ENCODE measurements at regions not wholly inside any gene's neighbourhood (a gene's known extent, or its start where the extent isn't known, plus 50 kb on each side); places are given as distances from the start of the nearest gene placed in this dataset.

GRCh38 chr14:39568809-39569538 is 136.7 kb upstream of the FBXO33 start:
- WGBS (ENCODE audit: insufficient coverage) = 60% methylated on average over 3 of the region's 4 CpGs
- no peak overlapping the region for H3K27ac ChIP-seq (ENCODE audit: low read length)
- H3K9me3 ChIP-seq (replicated peaks; ENCODE audit: control insufficient read depth, low read depth, low read length) = no peaks in the 10 kb centered on the region
- no peaks in the 10 kb centered on the region for H3K36me3 ChIP-seq (ENCODE audit: control insufficient read depth, insufficient read depth, low read length)
- no peaks in the 10 kb centered on the region for H3K27me3 ChIP-seq (ENCODE audit: control insufficient read depth, insufficient read depth, low read length)
- DNase-seq = no peak
- no peaks in the 10 kb centered on the region for H3K4me1 ChIP-seq (ENCODE audit: control insufficient read depth, insufficient read depth, low read length)
- no peak overlapping the region for H3K4me3 ChIP-seq (ENCODE audit: low read length)

GRCh38 chr14:39566795-39567194 is 134.6 kb upstream of the FBXO33 start:
- no CpG with 5 or more reads among the region's 2 CpGs for WGBS (ENCODE audit: insufficient coverage)
- DNase-seq = no peak
- H3K27ac ChIP-seq (ENCODE audit: low read length) = no peak overlapping the region
- no peaks in the 10 kb centered on the region for H3K27me3 ChIP-seq (ENCODE audit: control insufficient read depth, insufficient read depth, low read length)
- H3K36me3 ChIP-seq (ENCODE audit: control insufficient read depth, insufficient read depth, low read length) = no peaks in the 10 kb centered on the region
- H3K9me3 ChIP-seq (replicated peaks; ENCODE audit: control insufficient read depth, low read depth, low read length) = no peaks in the 10 kb centered on the region
- H3K4me3 ChIP-seq (ENCODE audit: low read length) = no peak overlapping the region
- H3K4me1 ChIP-seq (ENCODE audit: control insufficient read depth, insufficient read depth, low read length) = no peaks in the 10 kb centered on the region

- H3K27me3 ChIP-seq (ENCODE audit: control insufficient read depth, insufficient read depth, low read length) = no peaks in the 10 kb centered on the region
- no CpG with 5 or more reads among the region's 1 CpG for WGBS (ENCODE audit: insufficient coverage)
- DNase-seq = no peak
Observed at GRCh38 chr14:39563361-39563760, 131.1 kb upstream of the FBXO33 start.

GRCh38 chr14:39562175-39562574 is 129.9 kb upstream of the FBXO33 start:
- Histone ChIP-seq H3K4me3 (ENCODE audit: low read length) (no peak overlapping the region), H3K36me3 (ENCODE audit: control insufficient read depth, insufficient read depth, low read length) (no peaks in the 10 kb centered on the region), H3K4me1 (ENCODE audit: control insufficient read depth, insufficient read depth, low read length) (no peaks in the 10 kb centered on the region), H3K27me3 (ENCODE audit: control insufficient read depth, insufficient read depth, low read length) (no peaks in the 10 kb centered on the region), H3K27ac (ENCODE audit: low read length) (no peak overlapping the region), H3K9me3 (replicated peaks; ENCODE audit: control insufficient read depth, low read depth, low read length) (peaks cover 7% of the 10 kb centered on the region)
- no peak for DNase-seq
- 76% methylated on average over 2 of the region's 2 CpGs for WGBS (ENCODE audit: insufficient coverage)

More at GRCh38 chr14:39563361-39563760, 131.1 kb upstream of the FBXO33 start:
- H3K27ac ChIP-seq (ENCODE audit: low read length) = no peak overlapping the region
- no peaks in the 10 kb centered on the region for H3K4me1 ChIP-seq (ENCODE audit: control insufficient read depth, insufficient read depth, low read length)
- peaks cover 4% of the 10 kb centered on the region for H3K9me3 ChIP-seq (replicated peaks; ENCODE audit: control insufficient read depth, low read depth, low read length)
- no peak overlapping the region for H3K4me3 ChIP-seq (ENCODE audit: low read length)
- no peaks in the 10 kb centered on the region for H3K36me3 ChIP-seq (ENCODE audit: control insufficient read depth, insufficient read depth, low read length)

DNA sequence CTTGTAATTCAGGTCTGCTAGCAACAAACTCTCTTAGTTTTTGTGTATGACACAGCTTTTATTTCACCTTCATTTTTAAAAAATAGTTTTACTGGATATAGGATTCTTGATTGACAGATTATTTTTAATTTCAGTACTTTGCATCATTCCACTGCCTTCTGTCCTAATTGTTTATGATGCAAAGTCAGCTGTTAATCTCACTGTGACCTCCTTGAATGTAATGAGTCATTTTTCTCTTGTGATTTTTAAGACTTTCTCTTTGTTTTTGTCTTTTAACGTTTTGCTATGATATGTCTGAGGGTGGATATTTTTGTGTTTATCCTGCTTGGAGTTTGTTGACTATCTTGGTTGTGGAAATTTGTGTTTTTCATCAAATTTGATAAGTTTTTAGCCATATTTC is 126.3 kb upstream of the FBXO33 start:
- WGBS (ENCODE audit: insufficient coverage) = no CpG with 5 or more reads among the region's 1 CpG
- peaks cover 7% of the 10 kb centered on the region for H3K9me3 ChIP-seq (replicated peaks; ENCODE audit: control insufficient read depth, low read depth, low read length)
- no peak overlapping the region for H3K27ac ChIP-seq (ENCODE audit: low read length)
- no peaks in the 10 kb centered on the region for H3K36me3 ChIP-seq (ENCODE audit: control insufficient read depth, insufficient read depth, low read length)
- H3K4me3 ChIP-seq (ENCODE audit: low read length) = no peak overlapping the region
- no peaks in the 10 kb centered on the region for H3K27me3 ChIP-seq (ENCODE audit: control insufficient read depth, insufficient read depth, low read length)
- DNase-seq = no peak
- H3K4me1 ChIP-seq (ENCODE audit: control insufficient read depth, insufficient read depth, low read length) = no peaks in the 10 kb centered on the region

- Histone ChIP-seq H3K4me1 (ENCODE audit: control insufficient read depth, insufficient read depth, low read length) (no peaks in the 10 kb centered on the region), H3K9me3 (replicated peaks; ENCODE audit: control insufficient read depth, low read depth, low read length) (peaks cover 4% of the 10 kb centered on the region), H3K4me3 (ENCODE audit: low read length) (no peak overlapping the region), H3K36me3 (ENCODE audit: control insufficient read depth, insufficient read depth, low read length) (no peaks in the 10 kb centered on the region), H3K27me3 (ENCODE audit: control insufficient read depth, insufficient read depth, low read length) (no peaks in the 10 kb centered on the region), H3K27ac (ENCODE audit: low read length) (no peak overlapping the region)
- WGBS (ENCODE audit: insufficient coverage) = 76% methylated on average over 2 of the region's 4 CpGs
- DNase-seq = peak; percentile 6
Observed at GRCh38 chr14:39555749-39556148, 123.5 kb upstream of the FBXO33 start.

DNA sequence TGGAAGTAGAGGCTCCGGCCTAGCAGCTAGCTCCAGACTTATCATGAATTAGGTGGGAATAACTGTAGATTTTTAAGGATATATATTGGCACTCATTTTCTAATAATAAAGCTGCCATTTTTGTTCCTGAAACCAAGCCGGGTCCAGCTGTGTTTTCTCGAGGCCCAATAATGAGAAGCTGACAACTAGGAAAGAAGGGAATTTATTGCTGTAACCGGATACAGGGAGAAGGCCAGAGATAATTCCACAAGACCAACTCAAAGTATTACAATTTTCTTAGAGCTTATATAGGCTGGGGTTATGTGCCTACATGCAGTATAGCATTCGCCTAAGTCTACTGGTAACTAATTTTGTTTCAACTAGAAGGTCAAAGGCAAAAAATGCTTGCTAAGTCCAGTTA is 122.3 kb upstream of the FBXO33 start:
- Histone ChIP-seq H3K36me3 (ENCODE audit: control insufficient read depth, insufficient read depth, low read length) (no peaks in the 10 kb centered on the region), H3K27me3 (ENCODE audit: control insufficient read depth, insufficient read depth, low read length) (no peaks in the 10 kb centered on the region), H3K27ac (ENCODE audit: low read length) (no peak overlapping the region), H3K9me3 (replicated peaks; ENCODE audit: control insufficient read depth, low read depth, low read length) (peaks cover 3% of the 10 kb centered on the region), H3K4me1 (ENCODE audit: control insufficient read depth, insufficient read depth, low read length) (no peaks in the 10 kb centered on the region), H3K4me3 (ENCODE audit: low read length) (no peak overlapping the region)
- no peak for DNase-seq
- WGBS (ENCODE audit: insufficient coverage) = no CpG with 5 or more reads among the region's 5 CpGs

GRCh38 chr14:39548358-39548757 is 116.1 kb upstream of the FBXO33 start:
- Histone ChIP-seq H3K9me3 (replicated peaks; ENCODE audit: control insufficient read depth, low read depth, low read length) (no peaks in the 10 kb centered on the region), H3K27me3 (ENCODE audit: control insufficient read depth, insufficient read depth, low read length) (no peaks in the 10 kb centered on the region), H3K4me3 (ENCODE audit: low read length) (no peak overlapping the region), H3K27ac (ENCODE audit: low read length) (no peak overlapping the region), H3K4me1 (ENCODE audit: control insufficient read depth, insufficient read depth, low read length) (no peaks in the 10 kb centered on the region), H3K36me3 (ENCODE audit: control insufficient read depth, insufficient read depth, low read length) (no peaks in the 10 kb centered on the region)
- DNase-seq = no peak
- WGBS (ENCODE audit: insufficient coverage) = 78% methylated on average over 3 of the region's 4 CpGs

DNA sequence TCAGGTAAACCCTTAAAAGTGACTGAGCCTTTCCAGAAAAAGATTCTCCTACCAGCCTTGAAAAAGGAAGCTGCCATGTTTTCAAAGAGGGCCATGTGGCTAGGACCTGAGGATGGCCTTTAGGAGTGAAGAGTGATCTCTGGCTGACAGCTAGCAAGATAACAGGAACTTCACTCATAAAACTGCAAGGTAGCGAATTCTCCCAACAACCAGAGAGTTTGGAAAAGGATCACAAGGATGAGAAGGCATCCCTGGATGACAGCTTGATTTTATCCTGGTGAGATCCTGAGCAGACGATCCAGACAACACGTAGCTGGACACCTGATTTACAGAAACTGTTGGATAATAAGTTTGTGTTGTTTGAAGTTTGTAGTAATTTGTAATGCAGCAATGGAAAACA is 115.6 kb upstream of the FBXO33 start:
- H3K36me3 ChIP-seq (ENCODE audit: control insufficient read depth, insufficient read depth, low read length) = no peaks in the 10 kb centered on the region
- no peaks in the 10 kb centered on the region for H3K4me1 ChIP-seq (ENCODE audit: control insufficient read depth, insufficient read depth, low read length)
- H3K4me3 ChIP-seq (ENCODE audit: low read length) = no peak overlapping the region
- H3K27me3 ChIP-seq (ENCODE audit: control insufficient read depth, insufficient read depth, low read length) = no peaks in the 10 kb centered on the region
- no peak for DNase-seq
- peaks cover 3% of the 10 kb centered on the region for H3K9me3 ChIP-seq (replicated peaks; ENCODE audit: control insufficient read depth, low read depth, low read length)
- WGBS (ENCODE audit: insufficient coverage) = no CpG with 5 or more reads among the region's 3 CpGs
- H3K27ac ChIP-seq (ENCODE audit: low read length) = no peak overlapping the region

DNA sequence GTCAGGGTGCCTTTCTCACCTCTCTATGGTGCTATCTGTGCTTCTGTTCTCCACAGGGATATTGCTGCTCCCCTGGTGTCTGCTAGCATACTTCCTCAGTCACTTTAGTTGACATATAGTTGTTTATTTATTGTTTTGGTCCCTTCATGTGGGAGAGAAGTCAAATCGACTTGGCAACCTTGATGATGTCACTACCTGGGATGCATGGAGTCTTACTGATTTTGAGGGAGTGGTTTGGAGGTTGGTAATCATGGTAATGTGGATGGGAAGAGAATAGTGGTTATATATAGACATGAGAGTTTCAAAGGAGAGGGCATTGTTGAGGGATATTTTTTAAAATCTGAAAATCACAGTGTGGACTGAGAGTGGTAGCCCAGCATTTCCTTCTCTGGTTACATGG is 73.6 kb upstream of the FBXO33 start:
- 29% methylated on average over 1 of the region's 1 CpG for WGBS (ENCODE audit: insufficient coverage)
- no peak for DNase-seq

DNA sequence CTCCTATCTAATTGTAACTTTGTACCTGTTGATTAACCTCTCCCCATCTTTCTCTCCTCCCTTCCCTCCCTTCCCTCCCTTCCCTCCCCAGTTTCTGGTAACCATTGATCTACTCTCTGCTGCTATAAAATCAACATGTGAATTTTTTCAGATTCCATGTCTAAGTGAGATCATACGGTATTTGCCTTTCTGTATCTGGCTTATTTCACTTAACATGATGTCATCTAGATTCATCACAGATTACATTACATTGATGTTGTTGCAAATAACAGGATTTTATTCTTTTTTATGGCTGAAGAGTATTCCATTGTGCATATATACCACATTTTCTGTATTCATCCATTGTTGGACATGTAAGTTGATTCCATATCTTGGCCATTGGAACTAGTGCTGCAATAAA is 68.0 kb upstream of the FBXO33 start:
- H3K4me3 ChIP-seq (ENCODE audit: low read length) = no peak overlapping the region

More for the DNA sequence above, 73.6 kb upstream of the FBXO33 start:
- peaks cover 5% of the 10 kb centered on the region for H3K9me3 ChIP-seq (replicated peaks; ENCODE audit: control insufficient read depth, low read depth, low read length)
- no peaks in the 10 kb centered on the region for H3K27me3 ChIP-seq (ENCODE audit: control insufficient read depth, insufficient read depth, low read length)
- H3K27ac ChIP-seq (ENCODE audit: low read length) = no peak overlapping the region
- no peak overlapping the region for H3K4me3 ChIP-seq (ENCODE audit: low read length)
- no peaks in the 10 kb centered on the region for H3K4me1 ChIP-seq (ENCODE audit: control insufficient read depth, insufficient read depth, low read length)
- no peaks in the 10 kb centered on the region for H3K36me3 ChIP-seq (ENCODE audit: control insufficient read depth, insufficient read depth, low read length)

More for the DNA sequence above, 68.0 kb upstream of the FBXO33 start:
- no peaks in the 10 kb centered on the region for H3K4me1 ChIP-seq (ENCODE audit: control insufficient read depth, insufficient read depth, low read length)
- H3K27me3 ChIP-seq (ENCODE audit: control insufficient read depth, insufficient read depth, low read length) = no peaks in the 10 kb centered on the region
- peaks cover 3% of the 10 kb centered on the region for H3K9me3 ChIP-seq (replicated peaks; ENCODE audit: control insufficient read depth, low read depth, low read length)
- no CpG with 5 or more reads among the region's 1 CpG for WGBS (ENCODE audit: insufficient coverage)
- no peak overlapping the region for H3K27ac ChIP-seq (ENCODE audit: low read length)
- H3K36me3 ChIP-seq (ENCODE audit: control insufficient read depth, insufficient read depth, low read length) = no peaks in the 10 kb centered on the region
- no peak for DNase-seq

All from muscle of leg (tissue), 3 donors.